Inflammatory macrophage treated with lipopolysaccharide for 4 hours (primary cell): ENCODE measurements at regions not wholly inside any gene's neighbourhood (a gene's known extent, or its start where the extent isn't known, plus 50 kb on each side); places are given as distances from the start of the nearest gene placed in this dataset.

Experiments
- DNase-seq: peaks from one replicate; pipeline ENCODE4 v3.0.0-alpha.2; 2020

DNA sequence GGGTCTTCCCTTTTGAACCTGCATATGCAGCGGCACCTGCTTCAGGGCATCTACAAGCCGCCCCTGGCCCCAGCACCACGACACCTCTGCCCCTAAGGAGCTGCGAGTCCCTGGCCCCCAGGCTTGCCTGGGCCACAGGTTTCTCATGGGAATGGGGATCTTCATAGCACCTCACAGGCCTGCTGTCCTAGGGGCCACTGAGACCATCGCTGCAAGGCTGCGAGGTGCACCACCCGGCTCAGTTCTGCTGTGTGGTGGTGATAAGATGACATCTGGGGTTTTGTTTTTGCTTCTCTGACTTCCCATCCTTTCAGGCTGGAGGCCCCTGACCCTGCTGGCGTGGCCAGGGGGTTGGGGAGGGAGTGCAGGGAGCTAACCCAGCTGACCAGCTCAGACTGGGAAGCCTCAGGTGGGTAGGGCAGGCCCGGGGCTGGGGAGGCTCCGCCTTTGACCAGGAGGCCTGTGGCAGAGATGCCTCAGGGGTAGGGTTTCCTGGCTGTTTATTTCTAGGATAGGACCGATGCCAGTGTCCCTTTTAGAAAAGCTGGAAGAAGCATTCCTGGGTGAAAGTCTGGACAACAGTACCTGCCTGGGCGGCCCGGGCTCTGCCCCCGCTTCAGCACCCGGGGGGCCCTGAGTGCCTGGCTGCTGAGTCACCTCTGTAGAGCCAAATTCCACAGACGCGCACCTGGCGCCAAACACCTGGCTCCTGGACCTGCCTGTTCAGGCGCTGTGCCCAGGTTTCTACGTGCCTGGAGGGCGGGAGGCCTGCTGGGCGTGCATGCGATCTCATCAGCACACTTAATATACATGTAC is 264.7 kb downstream of the DLL1 start:
- DNase-seq, result no peak

DNA sequence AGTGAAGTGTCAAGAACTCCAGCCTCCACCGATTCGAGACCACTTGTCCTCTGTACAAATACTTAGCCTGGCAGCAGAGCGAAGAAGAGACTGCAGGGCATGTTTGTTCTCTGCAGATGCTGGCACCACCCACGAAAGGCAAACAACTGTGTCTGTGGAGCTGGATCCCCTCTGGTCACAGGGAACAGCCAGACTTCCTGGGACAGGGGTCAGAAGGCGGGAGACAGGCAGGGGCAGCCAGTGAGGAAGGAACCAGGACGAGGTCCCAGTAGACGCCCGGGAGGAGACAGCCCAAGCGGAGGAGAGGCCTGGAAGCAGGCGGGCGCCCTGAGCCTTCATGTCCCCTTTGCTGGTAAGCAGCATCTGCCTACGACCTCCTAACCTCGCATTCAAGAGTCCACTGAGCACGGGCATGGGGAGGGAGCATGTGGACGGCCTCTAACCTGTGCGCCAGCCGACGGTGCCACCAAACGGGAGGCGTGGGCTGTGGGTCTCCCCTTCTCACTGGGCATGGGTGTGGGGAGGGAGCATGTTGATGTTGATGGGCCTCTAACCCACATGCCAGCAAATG is 265.5 kb downstream of the DLL1 start:
- DNase-seq, result no peak

- DNase-seq, result no peak
Measured at GRCh38 chr6:170024940-170025339, 265.9 kb downstream of the DLL1 start.

DNA sequence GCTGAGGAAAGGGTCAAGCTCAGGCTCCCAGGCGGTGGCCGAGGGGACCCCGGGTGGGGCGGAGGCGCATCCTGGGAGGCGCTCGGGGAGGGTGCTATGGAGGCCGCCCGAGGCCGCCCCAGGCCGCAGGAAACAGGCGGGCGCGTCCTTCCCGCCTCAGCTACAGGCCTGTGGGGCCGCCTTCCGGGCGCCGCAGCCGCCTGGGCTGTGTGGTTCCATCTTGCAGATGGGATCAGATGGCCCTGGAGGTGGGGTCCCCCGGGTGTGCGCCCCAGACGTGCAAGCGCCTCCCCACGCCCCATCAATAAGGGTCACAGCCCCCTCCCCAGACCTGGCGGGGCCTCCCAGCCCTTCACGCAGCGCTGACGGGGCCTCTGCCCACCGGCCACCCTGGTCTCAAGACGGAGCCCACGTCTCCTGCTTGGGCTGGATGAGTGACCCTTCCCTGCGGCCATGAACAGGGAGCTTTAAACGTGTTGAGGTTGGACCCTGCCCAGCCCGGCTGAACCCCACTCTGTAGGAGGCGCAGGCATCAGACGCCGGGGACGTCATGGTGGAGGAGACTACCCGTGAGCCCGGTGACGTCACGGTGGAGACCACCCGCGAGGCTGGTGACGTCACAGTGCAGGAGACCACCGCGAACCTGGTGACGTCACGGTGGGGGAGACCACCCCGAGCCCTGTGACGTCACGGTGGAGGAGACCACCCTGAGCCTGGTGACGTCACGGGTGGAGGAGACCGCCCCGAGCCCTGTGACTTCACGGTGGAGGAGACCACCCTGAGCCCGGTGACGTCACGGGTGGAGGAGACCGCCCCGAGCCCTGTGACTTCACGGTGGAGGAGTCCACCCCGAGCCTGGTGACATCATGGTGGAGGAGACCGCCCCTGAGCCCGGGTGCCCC is 267.0 kb downstream of the DLL1 start:
- DNase-seq, result no peak

GRCh38 chr6:170022827-170023619 is 267.9 kb downstream of the DLL1 start:
- DNase-seq, result no peak

DNA sequence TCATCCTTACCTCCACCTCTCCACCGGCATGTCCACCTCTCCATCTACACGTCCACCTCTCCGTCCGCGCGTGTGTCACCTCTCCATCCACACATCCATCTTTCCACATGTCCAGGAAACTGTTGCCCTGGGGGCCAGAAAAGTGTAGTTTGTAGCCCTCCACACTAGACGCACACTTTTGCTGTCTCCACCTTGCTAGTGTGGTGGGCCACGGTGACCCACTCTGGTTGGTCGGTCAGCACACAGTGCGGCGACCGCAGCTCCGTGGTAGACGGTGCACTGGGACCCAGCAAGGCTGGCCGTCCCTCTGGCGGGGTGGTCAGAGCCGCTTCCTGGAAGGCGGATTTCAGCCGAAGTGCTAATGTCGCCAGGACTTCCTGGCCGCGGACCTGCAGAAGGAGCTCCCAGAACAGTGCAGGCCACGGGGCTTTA is 268.6 kb downstream of the DLL1 start:
- DNase-seq, result no peak

DNA sequence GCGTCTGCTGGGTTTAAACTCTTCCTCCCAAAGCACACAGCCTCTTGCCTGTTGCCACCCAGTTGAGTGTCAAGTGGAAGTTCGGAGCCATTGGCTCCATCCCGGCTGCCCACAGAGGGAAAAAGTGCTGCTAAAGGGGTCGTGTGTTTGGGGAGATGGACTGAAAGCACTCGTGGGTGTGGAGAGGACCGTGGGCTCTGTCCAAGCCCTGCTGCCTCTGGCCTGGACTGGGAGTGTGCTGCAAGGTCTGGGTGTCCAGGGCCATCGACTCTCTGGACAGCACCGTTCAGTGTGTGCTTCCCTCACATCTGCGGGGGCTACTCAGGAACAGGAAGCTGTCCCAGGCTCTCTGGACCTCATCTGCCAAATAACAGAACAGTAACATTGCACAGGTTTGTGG is 269.3 kb downstream of the DLL1 start:
- DNase-seq, result no peak

GRCh38 chr6:170019818-170020583 is 268.6 kb downstream of the ERMARD start:
- DNase-seq, result no peak

- DNase-seq, result no peak
Measured at GRCh38 chr6:170018936-170019817, 267.8 kb downstream of the ERMARD start.

DNA sequence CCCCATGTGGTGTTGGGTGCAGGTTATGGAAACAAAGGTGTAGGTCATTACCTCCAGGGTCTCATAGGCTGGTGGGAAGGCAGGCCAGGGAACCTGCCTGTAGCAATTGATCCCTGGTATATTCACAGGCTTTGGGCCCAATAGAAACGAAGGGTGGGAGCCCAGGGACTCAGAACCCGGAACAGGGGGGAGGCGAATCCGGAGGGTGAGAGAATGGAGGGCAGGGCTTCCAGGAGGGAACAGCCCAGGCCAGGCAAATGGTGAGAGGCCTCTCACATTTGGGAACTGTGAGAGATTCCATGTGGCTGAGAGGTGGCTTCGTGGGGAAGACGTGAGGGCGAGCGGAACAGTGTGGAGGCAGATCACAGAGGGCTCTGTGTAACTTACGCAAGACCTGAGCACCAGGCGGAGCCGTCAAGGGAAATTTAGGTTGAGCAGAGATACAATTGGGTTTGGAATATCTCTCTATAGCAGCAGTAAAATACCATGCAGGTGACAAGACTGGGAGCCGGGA is 267.1 kb downstream of the ERMARD start:
- DNase-seq, result no peak

GRCh38 chr6:170017603-170018320 is 266.3 kb downstream of the ERMARD start:
- peak; percentile 27 for DNase-seq

DNA sequence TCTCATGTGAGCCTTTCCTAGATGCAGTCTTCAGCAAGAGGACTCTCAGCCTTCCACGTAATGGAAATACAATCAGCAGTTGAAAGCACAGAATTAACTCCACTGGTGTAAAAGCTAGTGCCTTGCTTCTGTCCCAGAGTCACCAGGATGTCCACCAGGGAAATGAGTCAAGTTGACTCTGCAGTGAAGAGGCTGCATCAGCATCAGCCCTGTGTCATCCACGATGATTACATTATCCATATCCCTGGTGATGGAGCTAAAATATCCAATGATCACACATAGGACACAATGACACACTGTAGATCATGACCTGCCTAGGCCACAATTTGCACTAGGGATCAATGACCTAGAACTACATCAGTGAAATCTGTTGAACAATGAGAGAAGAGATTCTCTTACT is 262.4 kb downstream of the ERMARD start:
- peak; percentile 30 for DNase-seq

GRCh38 chr6:170012037-170012330 is 260.6 kb downstream of the ERMARD start:
- DNase-seq, result peak; percentile 50

DNA sequence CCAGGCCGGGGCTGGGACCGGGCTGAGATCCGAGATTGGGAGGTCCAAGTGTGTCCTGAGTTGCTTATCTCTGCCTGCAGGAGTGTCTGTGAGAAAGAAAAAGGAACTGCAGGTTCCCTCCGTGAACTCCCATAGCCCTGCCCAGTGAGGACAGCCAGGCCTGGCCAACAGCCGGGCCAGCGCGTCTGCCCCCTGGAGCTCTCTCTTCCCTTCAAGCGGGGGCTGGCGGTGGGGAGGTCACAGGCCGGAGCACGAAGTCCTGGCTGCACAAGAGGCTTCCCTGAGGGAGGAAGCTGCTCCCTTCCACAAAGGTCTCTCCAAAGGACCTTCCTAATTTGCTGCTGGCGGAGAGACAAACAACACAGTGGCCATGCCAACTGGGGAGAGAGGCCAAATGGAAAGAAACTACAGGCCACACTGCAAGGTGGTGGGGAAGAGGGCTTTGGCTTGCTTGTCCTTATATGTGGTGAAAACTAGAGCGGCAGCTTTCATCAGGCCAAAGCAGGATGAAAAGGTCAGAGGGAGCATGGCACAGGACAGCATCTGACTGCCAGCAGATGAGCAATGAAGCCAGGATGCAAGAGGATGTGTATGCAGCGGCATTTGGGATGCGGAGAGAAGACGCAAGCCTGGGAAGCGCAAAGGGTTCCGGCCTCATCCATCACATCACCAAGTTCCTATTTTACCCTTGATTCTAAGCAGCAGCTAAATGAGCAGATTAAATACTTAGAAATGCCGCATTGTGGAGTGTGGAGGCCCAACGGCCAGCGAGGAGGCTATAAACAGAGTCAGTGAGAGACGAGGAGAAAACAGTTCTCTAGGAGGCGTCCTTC is 260.0 kb downstream of the ERMARD start:
- DNase-seq, result no peak

DNA sequence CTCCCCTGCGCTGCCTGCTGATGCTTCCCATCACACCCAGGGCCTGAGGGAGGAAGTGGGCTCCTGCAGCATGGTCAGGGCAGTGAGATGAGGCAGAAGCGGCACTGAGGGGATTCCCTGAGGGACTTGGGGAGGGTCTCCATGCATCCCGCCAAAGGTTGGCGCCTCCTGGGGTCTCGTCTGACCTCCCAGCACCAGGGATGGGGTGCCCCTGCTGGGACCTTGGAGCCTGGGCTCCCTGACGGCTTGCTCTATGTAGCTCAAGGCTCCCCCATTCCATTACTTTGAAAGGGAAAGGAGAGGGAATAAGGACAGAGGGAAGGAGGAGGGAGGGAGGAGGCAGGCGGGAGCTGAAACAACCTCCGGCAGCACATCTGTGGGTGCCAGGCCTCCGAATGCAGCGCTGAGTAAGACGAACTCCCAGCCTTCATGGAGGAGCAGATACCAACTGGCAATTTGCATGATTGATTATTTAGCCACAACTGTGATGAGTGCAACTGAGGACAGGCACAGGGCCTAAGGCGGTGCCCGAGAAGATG is 259.3 kb downstream of the ERMARD start:
- no peak for DNase-seq

- no peak for DNase-seq
Measured at GRCh38 chr6:170008294-170008785, 256.9 kb downstream of the ERMARD start.

GRCh38 chr6:170007468-170008293 is 256.3 kb downstream of the ERMARD start:
- no peak for DNase-seq
